Body of pancreas (tissue), 4 donors: ENCODE measurements at regions not wholly inside any gene's neighbourhood (a gene's known extent, or its start where the extent isn't known, plus 50 kb on each side); places are given as distances from the start of the nearest gene placed in this dataset.

Experiments
- ATAC-seq: fragments of 150-250 bp; one replicate; pipeline ENCODE4 v1.9.1; 2016
- DNase-seq, 4 donors: peaks; one replicate each; pipeline ENCODE4 v3.0.0-alpha.2; 2019
- H3K27ac ChIP-seq, 4 donors: fragments of 200-600 bp; sonication (generic); 1 replicate in 3 of 4; 2 replicates in 1 of 4; pipeline versions ENCODE4 v1.5.1 to v1.6.1; 2016 to 2019; ENCODE audit warnings: mild to moderate bottlenecking in 1 of 4, mixed read lengths in 1 of 4, moderate library complexity in 1 of 4
- H3K27me3 ChIP-seq, 2 donors: fragments of 200-600 bp; sonication (generic); one replicate each; pipeline ENCODE4 v1.6.0; 2016; ENCODE audit warnings: mild to moderate bottlenecking in 1 of 2
- H3K36me3 ChIP-seq, 2 donors: fragments of 200-600 bp; sonication (generic); replicated peaks in 1 of 2; 2 replicates each; pipeline ENCODE4 v1.5.1; 2016; ENCODE audit warnings: low read depth in 2 of 2; ENCODE audit not compliant: insufficient read depth in 1 of 2
- H3K4me1 ChIP-seq: fragments of 200-600 bp; sonication (generic); one replicate; pipeline ENCODE4 v1.6.0; 2016
- H3K4me3 ChIP-seq, 2 donors: fragments of 200-600 bp; sonication (generic); 1 replicate in 1 of 2; 2 replicates in 1 of 2; pipeline ENCODE4 v1.5.1; 2016 to 2019
- H3K9me3 ChIP-seq, 3 donors: fragments of 200-600 bp; sonication (generic); 1 replicate in 2 of 3; 2 replicates in 1 of 3; pipeline ENCODE4 v1.5.1; 2016
- CTCF ChIP-seq, 7 experiments: fragments of 450-650 bp in 4 of 7; fragments of 200-600 bp in 3 of 7; sonication (generic) in 3 of 7; IDR thresholded peaks; one replicate each; pipeline ENCODE4 v1.5.1; 2016 to 2019; ENCODE audit warnings: antibody characterized with exemption in 7 of 7
- POLR2A ChIP-seq, 3 donors: fragments of 450-650 bp; IDR thresholded peaks; one replicate each; pipeline ENCODE4 v1.6.1; 2016; ENCODE audit warnings: antibody characterized with exemption in 3 of 3, mild to moderate bottlenecking in 2 of 3
- WGBS, 2 donors: methylation state at CpG; one replicate each; pipeline ENCODE4 v1.1.5; 2017; 5-methylcytosine and 5-hydroxymethylcytosine counted together
- intact Hi-C: fragments of 100-400 bp; cut with DNase I; formaldehyde crosslinking; loops from one replicate; pipeline ENCODE4 v1.15.1; 2023

GRCh38 chr2:41917587-41917986 lies 130.2 kb upstream of the PKDCC start:
- no peaks in the 10 kb centered on the region for H3K27me3 ChIP-seq
- ATAC-seq = no peak
- 82 to 94% methylated on average over 2 of the region's 2 CpGs for WGBS, 2 donors

GRCh38 chr2:41919135-41919534 lies 128.7 kb upstream of the PKDCC start:
- intact Hi-C loops = no loop called here
- DNase-seq (no peak), ATAC-seq (no peak)
- Histone ChIP-seq H3K4me3 (no peak overlapping the region), H3K4me1 (peaks cover 6% of the 10 kb centered on the region), H3K27ac (no peak overlapping the region), H3K27me3 (no peaks in the 10 kb centered on the region), H3K9me3 (no peaks in the 10 kb centered on the region), H3K36me3 (no peaks in the 10 kb centered on the region)
- 77 to 82% methylated on average over 3 of the region's 3 CpGs for WGBS, 2 donors
- TF ChIP-seq POLR2A (IDR thresholded peaks at IDR 0.05) = no peak
- no peak for TF ChIP-seq CTCF (IDR thresholded peaks at IDR 0.05)

More at GRCh38 chr2:41917587-41917986, 130.2 kb upstream of the PKDCC start:
- Histone ChIP-seq H3K4me3 (no peak overlapping the region), H3K36me3 (no peaks in the 10 kb centered on the region), H3K9me3 (no peaks in the 10 kb centered on the region), H3K4me1 (no peaks in the 10 kb centered on the region), H3K27ac (no peak overlapping the region)
- intact Hi-C loops = no loop called here
- no peak for DNase-seq
- no peak for TF ChIP-seq POLR2A (IDR thresholded peaks at IDR 0.05)
- TF ChIP-seq CTCF (IDR thresholded peaks at IDR 0.05) = no peak

GRCh38 chr2:41920181-41920580 lies 127.6 kb upstream of the PKDCC start:
- intact Hi-C loops = no loop called here
- TF ChIP-seq POLR2A (IDR thresholded peaks at IDR 0.05) (no peak), CTCF (IDR thresholded peaks at IDR 0.05) (no peak)

GRCh38 chr2:41920812-41921211 lies 127.0 kb upstream of the PKDCC start:
- intact Hi-C loops = no loop called here
- 57 to 76% methylated on average over 2 of the region's 2 CpGs for WGBS, 2 donors

More at GRCh38 chr2:41920181-41920580, 127.6 kb upstream of the PKDCC start:
- H3K27me3 ChIP-seq = no peaks in the 10 kb centered on the region
- H3K4me3 ChIP-seq = no peak overlapping the region
- no peak overlapping the region for H3K27ac ChIP-seq
- 81 to 87% methylated on average over 3 of the region's 3 CpGs for WGBS, 2 donors
- no peaks in the 10 kb centered on the region for H3K36me3 ChIP-seq
- no peaks in the 10 kb centered on the region for H3K9me3 ChIP-seq
- H3K4me1 ChIP-seq = peaks cover 8% of the 10 kb centered on the region
- ATAC-seq = no peak
- DNase-seq = no peak

More at GRCh38 chr2:41920812-41921211, 127.0 kb upstream of the PKDCC start:
- peaks cover 8% of the 10 kb centered on the region for H3K4me1 ChIP-seq
- no peak overlapping the region for H3K4me3 ChIP-seq
- DNase-seq = no peak
- no peaks in the 10 kb centered on the region for H3K36me3 ChIP-seq
- H3K9me3 ChIP-seq = no peaks in the 10 kb centered on the region
- ATAC-seq = no peak
- TF ChIP-seq CTCF (IDR thresholded peaks at IDR 0.05) = no peak
- no peak for TF ChIP-seq POLR2A (IDR thresholded peaks at IDR 0.05)
- no peak overlapping the region for H3K27ac ChIP-seq
- no peaks in the 10 kb centered on the region for H3K27me3 ChIP-seq
